ENCODE measurements at regions not wholly inside any gene's neighbourhood (a gene's known extent, or its start where the extent isn't known, plus 50 kb on each side); places are given as distances from the start of the nearest gene placed in this dataset.

GRCh38 chr5:126694403-126694802 is 82.5 kb upstream of the LMNB1 start:
- Histone ChIP-seq H2BK12ac (ENCODE audit: insufficient read length, low read depth, low read length) (no peak overlapping the region), H3K56ac (ENCODE audit: insufficient read length, low read depth, low read length) (no peak overlapping the region), H3K9me3 (ENCODE audit: control insufficient read depth, low read depth, low read length) (no peaks in the 10 kb centered on the region), H3K27me3 (ENCODE audit: insufficient read depth, low read length) (no peaks in the 10 kb centered on the region), H2BK15ac (ENCODE audit: low read depth, low read length) (no peak overlapping the region), H4K5ac (ENCODE audit: insufficient read length, low read depth, low read length) (no peak overlapping the region), H3K23me2 (ENCODE audit: insufficient read length, low read depth, low read length, poor library complexity, severe bottlenecking) (no peaks in the 10 kb centered on the region), H3K9ac (ENCODE audit: extremely low read depth, insufficient read length, low read length) (no peak overlapping the region), H4K20me1 (ENCODE audit: control insufficient read depth, insufficient read depth, insufficient read length) (no peaks in the 10 kb centered on the region), H4K8ac (replicated peaks; ENCODE audit: insufficient read length, low read depth, low read length) (no peak overlapping the region), H2BK20ac (ENCODE audit: low read depth, low read length, poor library complexity, severe bottlenecking) (no peak overlapping the region), H4K91ac (ENCODE audit: insufficient read length, low read depth, low read length) (no peak overlapping the region), H3K27ac (ENCODE audit: insufficient read length, low read depth, low read length) (no peak overlapping the region), H3K4ac (ENCODE audit: low read depth, low read length) (no peak overlapping the region), H3K79me2 (ENCODE audit: insufficient read depth, low read length) (no peaks in the 10 kb centered on the region), H3K14ac (ENCODE audit: insufficient read depth, low read length) (no peak overlapping the region), H3K4me2 (ENCODE audit: insufficient read depth, insufficient read length, low read length) (no peak overlapping the region), H3K23ac (ENCODE audit: insufficient read length, low read depth, low read length) (no peak overlapping the region), H3K79me1 (ENCODE audit: insufficient read depth, low read depth, low read length, poor library complexity, severe bottlenecking) (no peaks in the 10 kb centered on the region), H3K18ac (ENCODE audit: insufficient read length, low read depth, low read length) (no peak overlapping the region), H2BK120ac (ENCODE audit: low read depth, low read length, poor library complexity, severe bottlenecking) (no peak overlapping the region), H3T11ph (ENCODE audit: low read length) (no peak overlapping the region), H2BK5ac (ENCODE audit: insufficient read length, low read length) (no peak overlapping the region), H2AFZ (ENCODE audit: low read length) (no peak overlapping the region), H3K4me1 (ENCODE audit: insufficient read depth, low read length) (no peaks in the 10 kb centered on the region), H2AK5ac (ENCODE audit: insufficient read length, low read length) (no peak overlapping the region)
- H3K36me3 Mint-ChIP-seq (ENCODE audit: insufficient read depth in 1 of 3, low read depth in 3 of 3) = no peaks in the 10 kb centered on the region
- no peak overlapping the region for H3K4me3 Mint-ChIP-seq
- H3K27ac Mint-ChIP-seq = no peak overlapping the region; a peak in 1 of 7 replicates
- H3K4me1 Mint-ChIP-seq = no peaks in the 10 kb centered on the region
- H3K27me3 Mint-ChIP-seq (ENCODE audit: low read depth) = no peaks in the 10 kb centered on the region
- no peaks in the 10 kb centered on the region for H3K9me3 Mint-ChIP-seq
- no CpG with 5 or more reads among the region's 2 CpGs for WGBS (ENCODE audit: extremely low coverage, insufficient read length, low lambda C conversion rate)
- DNase-seq = no peak
- TF ChIP-seq CTCF (conservative IDR thresholded peaks at IDR 0.05) = no peak
